ENCODE measurements at regions not wholly inside any gene's neighbourhood (a gene's known extent, or its start where the extent isn't known, plus 50 kb on each side); places are given as distances from the start of the nearest gene placed in this dataset.

DNA sequence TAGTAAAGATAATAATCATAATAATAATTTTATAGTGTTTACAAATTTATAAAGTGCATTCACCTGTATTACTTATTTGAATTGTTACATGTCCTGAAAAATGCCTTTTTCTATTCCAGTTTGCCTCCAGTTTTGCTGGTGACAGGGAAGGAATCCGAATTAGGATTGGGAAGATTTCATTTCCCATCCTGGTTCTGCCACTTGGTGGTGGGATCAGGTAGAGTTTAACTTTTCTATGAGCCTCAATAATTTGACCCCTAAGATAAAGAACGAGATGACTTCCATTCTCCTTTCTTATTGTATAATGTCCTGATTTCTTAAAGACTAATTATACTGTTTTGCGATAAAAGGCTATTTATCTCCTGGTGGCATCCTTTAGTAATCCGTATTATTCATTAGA lies 1090.9 kb downstream of the RAPGEF2 start:
- no TSS peak for BruUV-seq (replicated peaks)
- CTCF ChIA-PET, result interaction anchor here (1.3 kb wide), 1 partner anchor 247 kb away, joined by 3 read pairs; no protein-coding TSS in a partner anchor
- Histone ChIP-seq H3K9me3 (replicated peaks; ENCODE audit: control insufficient read depth, insufficient read depth, low read length) (no peaks in the 10 kb centered on the region), H3K79me2 (ENCODE audit: control insufficient read depth, insufficient read depth, low read length) (no peaks in the 10 kb centered on the region), H4K20me1 (ENCODE audit: control insufficient read depth, insufficient read depth) (no peaks in the 10 kb centered on the region), H3K9ac (ENCODE audit: control insufficient read depth, insufficient read depth, low read length) (no peak overlapping the region), H3K4me2 (ENCODE audit: control insufficient read depth, insufficient read depth) (no peak overlapping the region), H3K4me3 (no peak overlapping the region), H3K4me1 (ENCODE audit: control insufficient read depth, insufficient read depth, low read length) (no peaks in the 10 kb centered on the region), H3K36me3 (ENCODE audit: control insufficient read depth in 2 of 2, insufficient read depth in 2 of 2, low read length in 1 of 2) (no peaks in the 10 kb centered on the region), H3K27ac (ENCODE audit: control insufficient read depth, insufficient read depth) (no peak overlapping the region), H2AFZ (ENCODE audit: control insufficient read depth, low read depth, low read length) (no peak overlapping the region), H3K27me3 (replicated peaks in 1 of 2; ENCODE audit: control insufficient read depth in 2 of 2, insufficient read depth in 2 of 2, low read length in 1 of 2) (no peaks in the 10 kb centered on the region)
- RAD21 ChIA-PET (ENCODE audit: unreplicated experiment), result no interaction called here
- WGBS (ENCODE audit: insufficient coverage, insufficient replicate concordance, low lambda C conversion rate, missing lambda C conversion rate), result 18% methylated on average over 4 of the region's 4 CpGs
- intact Hi-C loops (cut with micrococcal nuclease; ENCODE audit: unreplicated experiment), result no loop called here
- POLR2A ChIA-PET, result no interaction called here
- in situ Hi-C loops (cut with MboI), result no loop called here
- no peak for DNase-seq (ENCODE audit: low read depth, low spot score)
- SMC1A ChIA-PET (ENCODE audit: uncharacterized antibody, unreplicated experiment), result no interaction called here
- TF ChIP-seq SREBF2 (IDR thresholded peaks at IDR 0.05; ENCODE audit: low read length), result no peak
- TF ChIP-seq, protein P1, sequence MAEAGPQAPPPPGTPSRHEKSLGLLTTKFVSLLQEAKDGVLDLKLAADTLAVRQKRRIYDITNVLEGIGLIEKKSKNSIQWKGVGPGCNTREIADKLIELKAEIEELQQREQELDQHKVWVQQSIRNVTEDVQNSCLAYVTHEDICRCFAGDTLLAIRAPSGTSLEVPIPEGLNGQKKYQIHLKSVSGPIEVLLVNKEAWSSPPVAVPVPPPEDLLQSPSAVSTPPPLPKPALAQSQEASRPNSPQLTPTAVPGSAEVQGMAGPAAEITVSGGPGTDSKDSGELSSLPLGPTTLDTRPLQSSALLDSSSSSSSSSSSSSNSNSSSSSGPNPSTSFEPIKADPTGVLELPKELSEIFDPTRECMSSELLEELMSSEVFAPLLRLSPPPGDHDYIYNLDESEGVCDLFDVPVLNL (IDR thresholded peaks at IDR 0.05; ENCODE audit: low read depth, low read length), result no peak
- no peak for TF ChIP-seq CHD2 (IDR thresholded peaks at IDR 0.05; ENCODE audit: borderline replicate concordance, low read depth, low read length)
- TF ChIP-seq POLR2AphosphoS5 (IDR thresholded peaks at IDR 0.05; ENCODE audit: low read length), result no peak
- no peak for TF ChIP-seq GATAD2B (conservative IDR thresholded peaks at IDR 0.05; ENCODE audit: low read depth)
- TF ChIP-seq, protein P2, sequence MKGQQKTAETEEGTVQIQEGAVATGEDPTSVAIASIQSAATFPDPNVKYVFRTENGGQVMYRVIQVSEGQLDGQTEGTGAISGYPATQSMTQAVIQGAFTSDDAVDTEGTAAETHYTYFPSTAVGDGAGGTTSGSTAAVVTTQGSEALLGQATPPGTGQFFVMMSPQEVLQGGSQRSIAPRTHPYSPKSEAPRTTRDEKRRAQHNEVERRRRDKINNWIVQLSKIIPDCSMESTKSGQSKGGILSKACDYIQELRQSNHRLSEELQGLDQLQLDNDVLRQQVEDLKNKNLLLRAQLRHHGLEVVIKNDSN (IDR thresholded peaks at IDR 0.05; ENCODE audit: borderline replicate concordance, extremely low read length, insufficient read depth, low read depth, low read length), result no peak
- TF ChIP-seq STAT1 (conservative IDR thresholded peaks at IDR 0.05), result no peak
- no peak for TF ChIP-seq SUPT20H (IDR thresholded peaks at IDR 0.05; ENCODE audit: borderline replicate concordance, control insufficient read depth, low read depth, low read length)
- TF ChIP-seq WRNIP1 (IDR thresholded peaks at IDR 0.05; ENCODE audit: borderline replicate concordance, low read depth, low read length), result no peak
- TF ChIP-seq POLR2A (IDR thresholded peaks at IDR 0.05; ENCODE audit: low read depth, low read length), result no peak
- TF ChIP-seq, protein P3, sequence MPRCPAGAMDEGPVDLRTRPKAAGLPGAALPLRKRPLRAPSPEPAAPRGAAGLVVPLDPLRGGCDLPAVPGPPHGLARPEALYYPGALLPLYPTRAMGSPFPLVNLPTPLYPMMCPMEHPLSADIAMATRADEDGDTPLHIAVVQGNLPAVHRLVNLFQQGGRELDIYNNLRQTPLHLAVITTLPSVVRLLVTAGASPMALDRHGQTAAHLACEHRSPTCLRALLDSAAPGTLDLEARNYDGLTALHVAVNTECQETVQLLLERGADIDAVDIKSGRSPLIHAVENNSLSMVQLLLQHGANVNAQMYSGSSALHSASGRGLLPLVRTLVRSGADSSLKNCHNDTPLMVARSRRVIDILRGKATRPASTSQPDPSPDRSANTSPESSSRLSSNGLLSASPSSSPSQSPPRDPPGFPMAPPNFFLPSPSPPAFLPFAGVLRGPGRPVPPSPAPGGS (IDR thresholded peaks at IDR 0.05; ENCODE audit: borderline replicate concordance, insufficient read depth, low read depth, low read length, poor library complexity, severe bottlenecking), result no peak
- TF ChIP-seq YY1 (IDR thresholded peaks at IDR 0.05; ENCODE audit: low read depth, low read length), result no peak
- no peak for TF ChIP-seq MTA3 (IDR thresholded peaks at IDR 0.05; ENCODE audit: borderline replicate concordance, low read length)
- TF ChIP-seq, protein P4, sequence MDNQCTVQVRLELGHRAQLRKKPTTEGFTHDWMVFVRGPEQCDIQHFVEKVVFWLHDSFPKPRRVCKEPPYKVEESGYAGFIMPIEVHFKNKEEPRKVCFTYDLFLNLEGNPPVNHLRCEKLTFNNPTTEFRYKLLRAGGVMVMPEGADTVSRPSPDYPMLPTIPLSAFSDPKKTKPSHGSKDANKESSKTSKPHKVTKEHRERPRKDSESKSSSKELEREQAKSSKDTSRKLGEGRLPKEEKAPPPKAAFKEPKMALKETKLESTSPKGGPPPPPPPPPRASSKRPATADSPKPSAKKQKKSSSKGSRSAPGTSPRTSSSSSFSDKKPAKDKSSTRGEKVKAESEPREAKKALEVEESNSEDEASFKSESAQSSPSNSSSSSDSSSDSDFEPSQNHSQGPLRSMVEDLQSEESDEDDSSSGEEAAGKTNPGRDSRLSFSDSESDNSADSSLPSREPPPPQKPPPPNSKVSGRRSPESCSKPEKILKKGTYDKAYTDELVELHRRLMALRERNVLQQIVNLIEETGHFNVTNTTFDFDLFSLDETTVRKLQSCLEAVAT (IDR thresholded peaks at IDR 0.05), result no peak
- TF ChIP-seq NBN (IDR thresholded peaks at IDR 0.05), result no peak
- no peak for FAIRE-seq
- no peak for ATAC-seq
